ENCODE measurements at regions not wholly inside any gene's neighbourhood (a gene's known extent, or its start where the extent isn't known, plus 50 kb on each side); places are given as distances from the start of the nearest gene placed in this dataset.
A peak's percentile ranks its signal among the peaks of the same experiment; 100 is the strongest.

DNA sequence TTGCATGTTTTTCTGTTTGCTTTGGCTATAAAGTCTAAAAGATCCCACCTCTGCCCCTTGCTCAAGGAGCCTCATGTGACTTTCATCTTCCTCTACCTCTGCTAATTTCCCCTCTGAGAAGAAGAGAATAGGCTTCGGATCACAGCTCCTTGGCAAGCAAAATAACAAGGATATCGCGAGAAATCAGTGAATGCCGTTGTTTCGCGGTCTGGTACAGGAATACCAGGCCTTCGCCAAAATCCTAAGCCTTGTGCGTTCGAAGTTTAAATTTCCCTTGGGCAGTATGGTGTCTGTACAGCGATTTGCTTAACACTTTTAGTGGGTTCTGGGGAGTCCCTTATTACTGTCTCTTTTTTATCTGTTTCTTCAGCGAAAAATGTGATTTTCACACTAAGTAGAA is 142.3 kb downstream of the IRF8 start:
- no peak for DNase-seq (ENCODE audit: low spot score)

- no peak for DNase-seq (ENCODE audit: low spot score)
Observed at GRCh38 chr16:86041807-86042206, 142.8 kb downstream of the IRF8 start.

- DNase-seq (ENCODE audit: low spot score): no peak
Observed at GRCh38 chr16:86042393-86042792, 143.4 kb downstream of the IRF8 start.

DNA sequence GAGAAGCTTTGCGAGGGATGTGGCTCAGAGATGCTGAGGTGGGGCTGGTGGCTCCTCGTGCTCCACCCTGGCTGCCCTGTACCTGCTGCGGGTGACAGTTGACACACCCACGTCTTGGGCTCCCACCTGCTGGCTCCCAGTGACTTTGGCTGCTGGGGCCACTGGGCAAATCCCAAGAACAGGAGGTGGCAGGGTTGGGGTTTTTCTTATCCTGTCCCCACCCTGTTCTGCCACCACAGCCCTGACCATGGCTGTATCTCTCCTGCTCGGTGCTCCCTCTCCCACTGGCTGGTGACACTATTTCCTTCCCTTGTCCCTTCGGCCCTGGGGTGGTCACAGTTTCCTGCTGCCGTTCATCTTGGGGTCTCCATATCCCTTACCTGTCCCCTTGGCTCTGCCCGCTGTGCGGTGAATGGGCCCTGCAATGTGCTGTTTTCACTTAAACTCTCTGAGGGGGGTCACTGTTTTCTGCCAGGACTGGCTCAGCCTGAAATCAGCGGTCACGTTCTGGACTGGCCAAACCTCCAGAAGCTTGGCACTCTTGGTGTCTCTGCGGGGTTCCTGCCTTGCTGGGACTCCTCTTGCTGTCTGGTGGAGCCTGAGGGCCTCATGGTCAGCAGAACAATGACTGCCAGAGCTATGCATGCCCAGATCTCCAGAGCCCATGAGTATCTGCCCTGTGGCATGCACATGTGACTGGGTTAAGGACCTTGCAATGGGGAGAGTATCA is 144.2 kb downstream of the IRF8 start:
- no peak for DNase-seq (ENCODE audit: low spot score)

- DNase-seq (ENCODE audit: low spot score): no peak
Observed at GRCh38 chr16:86044241-86044671, 145.3 kb downstream of the IRF8 start.

DNA sequence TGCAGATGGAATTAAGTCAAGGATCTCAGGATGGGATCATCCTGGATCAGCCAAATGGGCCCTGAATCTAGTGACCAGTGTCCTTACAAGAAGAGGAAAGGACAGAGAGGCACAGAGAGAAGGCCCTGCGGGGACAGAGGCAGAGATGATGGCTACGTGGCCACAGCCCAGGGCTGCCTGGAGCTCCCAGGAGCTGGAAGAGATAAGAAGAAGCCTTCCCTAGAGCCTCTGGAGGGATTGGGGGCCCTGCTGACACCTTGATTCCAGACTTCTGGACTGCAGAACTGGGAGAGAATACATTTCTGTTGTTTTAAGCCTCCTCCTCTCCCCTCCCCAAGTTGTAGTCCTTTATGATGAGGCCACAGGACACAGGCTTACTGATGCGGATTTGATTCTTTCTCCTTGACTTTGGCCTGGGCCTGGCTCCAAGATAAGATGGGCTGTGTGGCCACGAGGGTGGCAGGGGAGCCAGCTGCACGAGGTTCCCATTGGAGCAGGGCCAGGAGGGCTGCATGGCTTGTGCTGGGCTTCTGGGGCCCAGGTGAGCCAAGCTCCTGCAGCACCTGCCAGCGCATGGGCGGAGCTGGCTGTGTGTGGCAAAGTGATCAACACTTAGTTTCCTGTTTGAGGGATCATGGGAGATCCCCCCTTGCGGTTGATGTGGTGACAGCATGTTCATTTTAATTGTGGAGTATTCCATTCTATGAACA is 146.1 kb downstream of the IRF8 start:
- peak; percentile 30 for DNase-seq (ENCODE audit: low spot score)

DNA sequence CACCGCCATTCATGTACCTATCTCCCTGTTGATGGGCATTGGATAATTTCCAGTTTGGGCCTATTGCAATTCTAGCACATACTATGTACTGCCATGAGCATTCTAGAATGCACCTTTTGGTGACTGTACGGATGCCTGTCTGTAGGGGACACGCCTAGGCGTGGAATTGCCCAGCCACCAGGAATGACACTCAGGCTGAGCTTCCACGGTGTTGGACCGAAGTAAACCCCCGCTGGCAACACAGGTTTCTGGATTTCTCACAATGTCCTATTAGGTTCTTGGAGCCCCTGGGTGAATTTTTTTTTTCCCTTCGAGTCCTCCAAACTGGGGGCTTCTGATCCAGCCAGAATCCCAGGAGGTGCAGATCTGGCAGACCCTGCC is 146.6 kb downstream of the IRF8 start:
- no peak for DNase-seq (ENCODE audit: low spot score)

DNA sequence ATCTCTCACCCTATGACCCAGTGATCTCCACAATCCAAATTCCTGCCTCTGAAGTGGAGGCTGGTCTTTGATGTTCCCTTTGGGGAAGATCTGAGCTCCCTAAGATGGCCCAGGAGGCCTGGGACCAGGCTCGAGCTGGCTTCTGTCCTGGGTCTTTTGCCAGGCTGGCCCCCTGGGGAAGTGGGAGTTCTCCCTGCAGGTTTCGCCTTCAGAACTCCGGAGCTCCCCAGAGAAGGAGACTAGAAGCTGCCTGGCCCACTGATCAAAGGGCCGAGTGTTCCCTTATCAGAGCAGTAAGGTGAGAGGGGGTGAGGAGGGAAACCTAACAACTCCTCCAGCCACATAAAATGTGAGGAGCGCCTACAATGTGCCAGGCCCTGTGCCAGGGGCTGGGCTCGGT is 147.1 kb downstream of the IRF8 start:
- DNase-seq (ENCODE audit: low spot score): no peak

DNA sequence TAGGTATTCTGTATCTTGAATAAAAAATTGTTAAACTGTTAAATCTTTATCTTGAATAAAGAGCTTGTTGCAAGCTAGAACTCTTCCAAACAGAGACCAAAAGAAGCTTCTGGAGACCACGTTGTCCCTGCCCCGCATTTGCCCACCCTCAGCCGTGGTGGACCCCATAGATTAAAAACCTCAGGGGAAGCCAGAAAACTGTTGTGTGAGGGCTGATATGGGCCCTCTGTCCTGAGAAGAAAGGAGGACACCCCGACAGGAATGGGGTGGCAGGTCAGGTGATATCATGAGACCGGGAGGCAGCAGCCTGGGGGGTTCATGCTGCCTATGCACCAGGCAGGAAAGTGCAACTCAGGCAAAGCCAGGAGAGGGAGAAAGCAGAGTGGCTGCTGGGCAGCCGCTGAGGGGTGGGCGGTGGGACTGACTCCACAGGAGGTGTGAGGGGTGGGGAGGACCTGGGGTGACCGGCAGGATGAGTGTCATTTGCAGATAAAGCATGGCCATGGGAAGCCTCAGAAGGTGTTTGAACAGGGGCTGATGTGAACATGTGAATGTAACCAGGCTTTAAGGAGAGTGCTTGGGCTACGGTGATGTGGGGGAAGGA is 147.8 kb downstream of the IRF8 start:
- DNase-seq (ENCODE audit: low spot score): no peak

- no peak for DNase-seq (ENCODE audit: low spot score)
Observed at GRCh38 chr16:86048221-86048620, 149.3 kb downstream of the IRF8 start.

GRCh38 chr16:86048882-86049585 is 150.1 kb downstream of the IRF8 start:
- no peak for DNase-seq (ENCODE audit: low spot score)

- DNase-seq (ENCODE audit: low spot score): no peak
Observed at GRCh38 chr16:86049641-86050040, 150.7 kb downstream of the IRF8 start.

GRCh38 chr16:86050111-86050510 is 151.1 kb downstream of the IRF8 start:
- DNase-seq (ENCODE audit: low spot score): no peak

DNA sequence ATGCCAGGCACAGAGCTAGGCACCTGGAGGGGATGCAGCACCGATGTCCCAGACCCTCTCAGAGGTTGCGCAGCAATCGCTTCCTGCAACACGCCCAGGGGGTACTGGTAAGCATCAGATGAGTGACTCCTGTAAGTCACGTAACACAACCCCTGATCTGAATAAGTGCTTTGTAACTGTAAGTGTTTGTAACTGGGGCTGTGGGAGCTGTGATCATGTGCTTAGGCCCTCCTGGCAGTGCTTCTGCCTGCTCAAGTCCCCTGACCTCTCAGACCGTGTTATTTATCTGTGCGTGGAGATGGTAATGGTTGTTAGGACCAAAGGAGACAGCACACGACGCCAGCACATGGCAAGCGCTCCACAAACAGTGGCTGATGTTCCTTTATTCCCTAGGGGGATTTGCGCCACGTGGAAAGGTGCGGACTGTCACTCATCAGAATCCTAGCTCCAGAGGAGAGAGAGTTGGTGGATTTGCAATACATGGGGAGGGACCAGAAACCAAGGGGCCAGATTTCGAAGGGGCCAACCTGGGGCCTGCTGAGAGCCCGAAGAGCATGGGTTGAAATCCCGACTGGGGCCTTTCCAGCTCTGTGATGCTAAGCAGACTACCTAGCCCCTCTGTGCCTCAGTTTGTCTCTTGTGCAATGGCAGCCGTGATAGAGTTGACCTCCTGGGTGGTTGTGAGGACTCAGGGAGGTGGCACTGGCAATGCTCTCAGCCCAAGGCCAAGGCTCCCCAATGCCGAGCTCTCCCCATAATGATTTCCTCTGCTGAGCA is 151.8 kb downstream of the IRF8 start:
- DNase-seq (ENCODE audit: low spot score): no peak

DNA sequence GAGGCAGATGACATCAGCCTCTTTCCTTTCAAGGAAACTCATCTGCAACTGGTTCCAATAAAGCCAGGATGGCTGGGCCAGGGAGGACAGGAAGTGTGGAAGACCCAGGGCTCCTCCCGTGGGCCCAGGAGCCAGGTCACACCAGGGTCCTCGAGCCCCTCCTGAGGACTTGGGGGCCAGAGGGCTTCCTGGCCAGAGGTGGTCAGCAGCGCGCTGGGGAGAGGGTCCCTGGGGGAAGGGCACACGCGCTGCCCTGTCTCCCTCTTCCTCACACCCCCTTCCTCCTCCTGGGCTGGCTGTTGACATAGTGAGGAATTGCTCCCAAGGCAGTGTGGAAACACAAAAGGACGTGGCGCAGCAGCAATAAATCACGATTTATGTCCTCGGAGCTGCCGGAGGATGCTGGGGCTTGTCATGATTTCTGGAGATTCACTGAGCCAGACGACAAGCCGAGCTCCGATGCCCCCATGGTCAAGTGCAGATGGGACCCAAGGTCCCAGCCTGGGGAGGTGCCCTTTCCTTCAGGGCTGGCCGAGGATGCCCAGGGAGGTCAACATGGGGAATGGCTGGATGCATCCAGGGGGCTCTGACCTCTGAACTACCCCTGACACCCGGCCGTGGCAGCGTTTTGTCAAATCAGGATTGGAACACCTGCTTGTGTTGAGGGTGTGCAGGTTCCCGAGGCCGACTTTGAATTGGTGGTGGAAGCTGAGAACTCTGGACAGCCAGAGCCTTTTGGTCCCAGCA is 152.6 kb downstream of the IRF8 start:
- DNase-seq (ENCODE audit: low spot score): no peak

- no peak for DNase-seq (ENCODE audit: low spot score)
Observed at GRCh38 chr16:86052115-86052670, 153.2 kb downstream of the IRF8 start.

DNA sequence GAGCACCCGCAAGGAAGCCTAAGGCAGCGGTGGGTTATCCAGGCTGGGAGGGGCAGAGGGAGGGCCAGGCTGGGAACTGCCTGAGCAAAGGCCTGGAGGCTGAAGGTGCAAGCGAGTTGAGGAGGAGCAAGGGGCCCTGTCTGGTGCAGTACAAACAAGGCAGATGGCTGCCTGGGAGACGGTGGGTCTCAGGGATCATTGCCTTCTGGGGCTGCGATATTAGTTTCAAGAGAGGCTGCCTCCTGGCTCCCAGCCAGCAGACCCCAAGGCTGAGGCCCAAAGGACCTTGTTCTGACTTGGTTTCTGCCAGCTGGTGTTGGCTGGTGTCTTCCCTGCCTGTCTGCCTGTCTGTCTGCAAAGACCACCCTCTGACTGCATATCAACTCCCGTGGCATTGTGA is 154.0 kb downstream of the IRF8 start:
- DNase-seq (ENCODE audit: low spot score): no peak

DNA sequence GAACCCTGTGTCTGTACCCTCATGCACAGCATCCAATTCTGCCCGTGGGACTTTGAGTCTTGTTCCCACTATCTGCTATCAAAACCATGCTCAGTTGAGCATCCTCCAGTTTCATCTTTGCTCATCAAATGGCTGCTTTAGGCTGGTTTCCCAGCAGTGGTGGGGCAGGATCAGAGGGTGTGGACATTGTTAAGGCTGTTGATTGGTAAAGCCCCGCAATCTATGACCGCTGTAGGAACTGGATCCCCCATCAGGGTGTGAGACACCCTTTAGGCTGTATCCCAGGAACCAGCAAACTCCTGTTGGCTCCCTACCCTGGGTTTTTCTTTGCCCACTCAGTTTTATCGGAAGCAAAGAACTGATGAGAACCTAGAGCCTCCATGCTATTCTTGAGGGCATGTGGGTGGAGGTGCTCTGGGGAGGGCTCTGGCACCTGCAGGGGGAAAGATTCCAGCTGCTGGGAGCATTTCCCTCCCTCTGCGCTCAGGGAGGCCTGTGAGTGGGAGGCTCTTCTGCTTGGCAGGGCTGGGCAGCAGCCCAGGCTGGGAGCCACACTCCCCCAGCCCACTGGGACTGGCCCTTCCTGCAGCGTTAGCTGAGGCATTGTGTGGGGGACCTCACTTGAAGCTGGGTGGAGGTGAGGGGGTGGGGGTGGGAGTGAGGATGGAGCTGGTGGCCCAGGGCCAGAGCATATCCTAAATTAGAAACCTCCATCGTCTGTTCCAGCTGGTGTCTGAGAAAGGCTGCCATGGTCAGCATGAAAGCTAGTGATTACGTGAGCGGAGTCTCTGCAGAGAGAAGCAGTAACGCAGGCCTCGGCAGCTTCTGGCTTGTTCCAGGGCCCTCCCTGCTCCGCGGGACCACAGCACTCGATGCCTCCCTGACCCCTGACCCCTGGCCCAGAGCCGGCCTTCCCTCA is 160.6 kb downstream of the IRF8 start:
- no peak for DNase-seq (ENCODE audit: low spot score)

DNA sequence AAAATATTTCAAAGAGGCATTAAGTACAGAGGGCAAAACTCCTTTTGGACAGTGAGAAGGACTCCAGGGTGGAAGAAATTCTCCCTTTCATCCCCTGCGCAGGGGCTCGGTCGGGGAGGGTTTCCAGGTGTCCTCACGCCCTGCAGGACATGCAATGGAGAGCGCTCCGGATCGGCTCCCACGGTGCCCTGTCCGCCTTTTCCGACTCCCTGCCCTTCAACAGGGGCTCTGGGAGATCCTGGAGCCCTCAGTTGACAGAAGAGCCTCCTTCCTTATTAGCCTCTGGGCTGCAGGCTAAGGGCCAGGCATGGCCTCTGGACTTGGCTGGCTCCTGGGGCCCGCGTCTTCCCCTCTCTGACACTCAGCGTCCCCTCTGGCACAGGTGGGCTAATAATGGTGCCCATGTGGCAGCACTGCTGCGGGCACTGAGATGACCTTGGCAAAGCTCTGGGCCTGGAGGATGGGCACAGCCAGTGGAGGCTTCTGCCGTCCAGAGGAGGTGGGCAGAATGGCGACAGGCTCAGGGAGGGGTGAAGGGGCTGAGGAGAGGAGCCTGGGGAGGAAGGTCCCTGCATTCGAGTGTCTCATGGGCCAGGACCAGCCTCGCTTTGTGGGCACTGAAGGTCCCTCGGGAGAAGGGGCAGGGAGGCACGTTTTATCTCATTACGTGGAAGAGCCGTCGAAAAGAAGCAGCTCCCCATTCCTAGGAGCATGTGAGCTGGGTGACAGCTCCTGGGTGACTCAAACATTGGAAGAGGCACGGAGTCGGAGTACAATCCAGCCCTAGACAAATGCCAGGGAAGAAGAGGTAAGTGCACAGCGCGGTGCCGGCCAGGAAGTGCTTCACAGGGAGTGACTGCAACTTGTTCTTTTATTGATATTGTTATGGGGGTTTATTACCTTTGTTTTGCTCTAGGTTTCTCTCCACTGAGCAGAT is 161.7 kb downstream of the IRF8 start:
- DNase-seq (ENCODE audit: low spot score): no peak

Data from CD4-positive, alpha-beta T cell treated with Interleukin-6 at 100 ng/mL for 8 hours (primary cell).